GM12801 (cell line): ENCODE measurements at regions not wholly inside any gene's neighbourhood (a gene's known extent, or its start where the extent isn't known, plus 50 kb on each side); places are given as distances from the start of the nearest gene placed in this dataset.

ENCODE experiments used
- CTCF ChIP-seq: IDR thresholded peaks from one replicate; pipeline ENCODE4 v1.5.1; 2011; ENCODE audit warnings: control low read depth; ENCODE audit not compliant: insufficient read length; ENCODE audit errors: extremely low read depth

GRCh38 chr19:29390742-29391141 lies 135.1 kb upstream of the VSTM2B start:
- no peak for TF ChIP-seq CTCF

GRCh38 chr19:29393915-29394460 lies 131.8 kb upstream of the VSTM2B start:
- no peak for TF ChIP-seq CTCF

- no peak for TF ChIP-seq CTCF
These were observed 130.6 kb upstream of the VSTM2B start for GRCh38 chr19:29395111-29395733.

- TF ChIP-seq CTCF: no peak
These were observed 129.9 kb upstream of the VSTM2B start for GRCh38 chr19:29395734-29396414.

GRCh38 chr19:29396925-29397324 lies 128.9 kb upstream of the VSTM2B start:
- TF ChIP-seq CTCF: no peak

GRCh38 chr19:29397748-29398147 lies 128.0 kb upstream of the VSTM2B start:
- no peak for TF ChIP-seq CTCF

GRCh38 chr19:29399804-29400203 lies 126.0 kb upstream of the VSTM2B start:
- TF ChIP-seq CTCF: no peak
